ENCODE measurements at regions not wholly inside any gene's neighbourhood (a gene's known extent, or its start where the extent isn't known, plus 50 kb on each side); places are given as distances from the start of the nearest gene placed in this dataset.

- TF ChIP-seq CTCF (IDR thresholded peaks at IDR 0.05): no peak
- no peak for TF ChIP-seq EP300 (IDR thresholded peaks at IDR 0.05)
- no peak for TF ChIP-seq POLR2AphosphoS5 (IDR thresholded peaks at IDR 0.05)
- TF ChIP-seq POLR2A (IDR thresholded peaks at IDR 0.05): no peak
Observed at GRCh38 chr5:107203243-107203642, 467.5 kb downstream of the EFNA5 start.

Data from stomach (tissue), 4 donors.